ENCODE measurements at regions not wholly inside any gene's neighbourhood (a gene's known extent, or its start where the extent isn't known, plus 50 kb on each side); places are given as distances from the start of the nearest gene placed in this dataset.

GRCh38 chr11:70556884-70557741, 158.8 kb downstream of the CTTN start:
- no peak for TF ChIP-seq CTCF (conservative IDR thresholded peaks at IDR 0.05; ENCODE audit: low read depth, low read length)
- TF ChIP-seq EZH2 (IDR thresholded peaks at IDR 0.05; ENCODE audit: borderline replicate concordance, low read depth, low read length, poor library complexity, severe bottlenecking) = no peak

Data from A673 (cell line).